ENCODE measurements at regions not wholly inside any gene's neighbourhood (a gene's known extent, or its start where the extent isn't known, plus 50 kb on each side); places are given as distances from the start of the nearest gene placed in this dataset.
A peak's percentile ranks its signal among the peaks of the same experiment; 100 is the strongest.

GRCh38 chr3:65200310-65200970, 512.6 kb upstream of the ADAMTS9 start:
- no peak for TF ChIP-seq GATA2 (IDR thresholded peaks at IDR 0.05; ENCODE audit: low read depth, low read length)
- TF ChIP-seq GATA3 (IDR thresholded peaks at IDR 0.05; ENCODE audit: low read depth, low read length) = no peak

DNA sequence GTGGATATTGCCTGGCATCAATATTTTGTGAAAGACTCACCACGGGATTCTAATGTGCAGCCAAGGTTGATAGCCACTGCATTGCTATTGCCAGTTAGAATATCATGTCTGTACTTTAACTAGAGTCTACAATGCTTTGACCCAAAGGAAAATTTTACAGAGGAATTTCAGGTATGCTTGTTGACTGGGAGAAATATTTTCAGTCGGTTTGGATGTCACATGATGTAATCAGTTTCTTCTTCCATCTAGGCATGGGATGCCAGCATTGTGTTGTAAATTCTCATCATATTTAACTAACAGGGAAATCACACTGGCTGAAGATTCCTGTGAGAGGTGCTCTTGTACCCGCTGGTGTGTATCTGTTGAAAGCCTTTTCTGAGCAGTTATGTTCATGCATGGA, 508.9 kb upstream of the ADAMTS9 start:
- no peak for TF ChIP-seq GATA2 (IDR thresholded peaks at IDR 0.05; ENCODE audit: low read depth, low read length)
- no peak for TF ChIP-seq GATA3 (IDR thresholded peaks at IDR 0.05; ENCODE audit: low read depth, low read length)

GRCh38 chr3:65195211-65196006, 507.6 kb upstream of the ADAMTS9 start:
- TF ChIP-seq GATA3 (IDR thresholded peaks at IDR 0.05; ENCODE audit: low read depth, low read length) (no peak), GATA2 (IDR thresholded peaks at IDR 0.05; ENCODE audit: low read depth, low read length) (no peak)

GRCh38 chr3:65194744-65195143, 506.9 kb upstream of the ADAMTS9 start:
- TF ChIP-seq GATA3 (IDR thresholded peaks at IDR 0.05; ENCODE audit: low read depth, low read length) = no peak
- no peak for TF ChIP-seq GATA2 (IDR thresholded peaks at IDR 0.05; ENCODE audit: low read depth, low read length)

DNA sequence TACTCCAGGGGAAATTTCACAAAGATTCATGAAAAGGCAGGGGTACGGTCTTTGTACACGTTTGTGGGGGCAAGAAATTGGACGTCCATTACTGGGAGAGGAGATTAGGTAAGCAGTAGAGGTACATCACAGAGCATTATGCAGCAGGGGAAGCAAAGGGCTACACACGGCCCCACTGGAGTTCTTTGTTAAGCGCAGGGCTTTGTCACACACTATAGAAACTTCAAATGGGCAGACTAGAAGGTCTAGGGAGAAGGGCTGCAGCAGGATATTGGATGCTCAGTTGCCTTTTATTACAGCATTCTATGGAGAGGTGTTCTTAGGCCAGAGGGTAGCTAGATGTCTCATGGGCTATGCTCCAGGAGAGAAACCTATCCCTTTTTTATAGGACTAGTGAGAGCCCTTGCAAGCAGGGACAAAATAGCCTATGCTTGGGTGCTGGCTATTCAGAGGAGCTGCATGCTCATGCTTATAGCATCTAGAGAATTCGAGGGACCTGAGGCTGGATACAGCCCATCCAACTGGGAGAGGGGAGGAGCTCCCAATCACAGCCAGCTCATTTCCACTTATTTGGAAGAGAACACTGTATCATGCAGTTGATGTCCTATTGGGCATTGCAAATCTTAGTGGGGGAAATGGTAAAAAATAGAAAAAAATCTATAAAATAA, 506.4 kb upstream of the ADAMTS9 start:
- TF ChIP-seq GATA3 (IDR thresholded peaks at IDR 0.05; ENCODE audit: low read depth, low read length) (no peak), GATA2 (IDR thresholded peaks at IDR 0.05; ENCODE audit: low read depth, low read length) (no peak)

DNA sequence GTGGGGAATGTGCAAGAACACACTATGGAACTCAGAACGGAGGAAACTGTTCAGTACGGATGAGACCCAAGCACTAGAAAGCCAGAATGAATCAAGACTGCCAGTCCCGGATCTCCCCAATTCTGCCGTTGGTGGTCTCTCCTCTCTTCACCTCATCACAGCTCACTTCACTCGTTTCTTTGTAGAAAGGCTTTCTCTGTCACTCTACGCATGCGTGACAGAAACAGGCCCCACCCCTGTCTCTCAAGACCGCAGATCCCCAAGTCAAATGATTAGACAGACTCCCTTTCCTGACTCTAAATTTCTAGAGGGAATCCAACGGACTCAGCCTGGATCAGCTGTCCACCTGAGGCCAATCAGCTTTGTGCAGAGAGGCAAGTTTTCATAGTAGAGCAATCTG, 505.7 kb upstream of the ADAMTS9 start:
- TF ChIP-seq GATA2 (IDR thresholded peaks at IDR 0.05; ENCODE audit: low read depth, low read length) = no peak
- no peak for TF ChIP-seq GATA3 (IDR thresholded peaks at IDR 0.05; ENCODE audit: low read depth, low read length)

DNA sequence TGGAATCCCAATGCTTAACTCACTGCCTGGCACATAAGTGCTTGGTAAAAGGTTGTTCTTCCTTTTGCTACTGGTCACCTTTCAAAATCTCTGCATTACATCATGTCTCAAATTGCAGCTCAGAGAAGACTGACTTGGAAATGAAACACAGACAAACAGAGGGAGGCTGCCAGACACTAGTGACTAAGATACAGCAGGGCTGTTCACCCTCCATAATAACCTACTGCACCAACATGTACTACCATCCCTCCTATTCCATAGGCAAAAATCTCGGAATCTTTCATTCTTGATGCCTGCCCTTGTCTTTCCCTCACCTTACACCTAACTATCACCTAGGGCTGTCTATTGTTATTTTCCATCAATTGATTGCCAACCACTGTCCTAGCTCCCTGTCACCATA, 502.3 kb upstream of the ADAMTS9 start:
- TF ChIP-seq GATA3 (IDR thresholded peaks at IDR 0.05; ENCODE audit: low read depth, low read length) (no peak), GATA2 (IDR thresholded peaks at IDR 0.05; ENCODE audit: low read depth, low read length) (no peak)

- no peak for TF ChIP-seq GATA2 (IDR thresholded peaks at IDR 0.05; ENCODE audit: low read depth, low read length)
- TF ChIP-seq GATA3 (IDR thresholded peaks at IDR 0.05; ENCODE audit: low read depth, low read length) = no peak
These were observed 498.5 kb upstream of the ADAMTS9 start for GRCh38 chr3:65186268-65186667.

DNA sequence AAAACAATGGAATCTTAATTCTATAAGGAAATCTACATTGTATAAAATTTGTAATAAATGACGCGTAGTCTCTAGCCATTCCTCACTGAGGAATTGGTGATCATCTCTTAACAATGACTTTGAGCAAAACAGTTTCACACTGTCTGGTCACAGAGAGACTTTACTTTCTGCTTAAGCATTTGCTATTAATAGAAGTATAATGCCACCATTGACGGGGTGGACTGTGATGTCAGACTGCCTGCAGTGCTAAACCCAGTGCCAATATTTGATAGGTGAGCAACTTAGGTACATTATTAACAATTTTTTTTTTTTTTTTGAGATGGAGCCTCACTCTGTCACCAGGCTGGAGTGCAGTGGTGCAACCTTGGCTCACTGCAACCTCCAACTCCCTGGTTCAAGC, 494.9 kb upstream of the ADAMTS9 start:
- TF ChIP-seq GATA3 (IDR thresholded peaks at IDR 0.05; ENCODE audit: low read depth, low read length) (no peak), GATA2 (IDR thresholded peaks at IDR 0.05; ENCODE audit: low read depth, low read length) (no peak)

- no peak for TF ChIP-seq GATA2 (IDR thresholded peaks at IDR 0.05; ENCODE audit: low read depth, low read length)
- no peak for TF ChIP-seq GATA3 (IDR thresholded peaks at IDR 0.05; ENCODE audit: low read depth, low read length)
These were observed 494.3 kb upstream of the ADAMTS9 start for GRCh38 chr3:65182085-65182484.

- no peak for TF ChIP-seq GATA3 (IDR thresholded peaks at IDR 0.05; ENCODE audit: low read depth, low read length)
- TF ChIP-seq GATA2 (IDR thresholded peaks at IDR 0.05; ENCODE audit: low read depth, low read length) = no peak
These were observed 493.6 kb upstream of the ADAMTS9 start for GRCh38 chr3:65181391-65181871.

GRCh38 chr3:65178703-65179102, 490.9 kb upstream of the ADAMTS9 start:
- TF ChIP-seq GATA3 (IDR thresholded peaks at IDR 0.05; ENCODE audit: low read depth, low read length) (no peak), GATA2 (IDR thresholded peaks at IDR 0.05; ENCODE audit: low read depth, low read length) (no peak)

GRCh38 chr3:65177960-65178376, 490.2 kb upstream of the ADAMTS9 start:
- no peak for TF ChIP-seq GATA2 (IDR thresholded peaks at IDR 0.05; ENCODE audit: low read depth, low read length)
- TF ChIP-seq GATA3 (IDR thresholded peaks at IDR 0.05; ENCODE audit: low read depth, low read length) = peak; percentile 59

DNA sequence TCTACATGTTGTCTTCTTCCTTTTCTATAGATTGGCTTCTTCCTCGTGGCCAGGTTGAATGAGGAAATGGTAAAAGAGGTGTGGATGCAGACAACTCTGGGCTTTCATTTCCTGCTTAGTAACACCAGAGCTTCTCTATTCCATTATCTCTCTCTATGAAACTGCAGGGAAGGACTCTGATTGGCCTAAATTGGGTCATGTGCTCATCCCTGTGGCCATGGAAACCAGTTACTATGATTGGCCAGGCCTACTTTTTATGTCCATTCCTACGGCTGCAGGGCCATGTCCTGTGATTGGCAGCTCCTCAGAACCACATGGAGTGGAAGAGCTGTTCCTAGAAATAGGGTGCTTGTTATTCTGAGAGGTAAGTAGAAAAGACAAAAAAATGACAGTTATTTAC, 486.9 kb upstream of the ADAMTS9 start:
- no peak for TF ChIP-seq GATA2 (IDR thresholded peaks at IDR 0.05; ENCODE audit: low read depth, low read length)
- no peak for TF ChIP-seq GATA3 (IDR thresholded peaks at IDR 0.05; ENCODE audit: low read depth, low read length)
